ENCODE measurements at regions not wholly inside any gene's neighbourhood (a gene's known extent, or its start where the extent isn't known, plus 50 kb on each side); places are given as distances from the start of the nearest gene placed in this dataset.

DNA sequence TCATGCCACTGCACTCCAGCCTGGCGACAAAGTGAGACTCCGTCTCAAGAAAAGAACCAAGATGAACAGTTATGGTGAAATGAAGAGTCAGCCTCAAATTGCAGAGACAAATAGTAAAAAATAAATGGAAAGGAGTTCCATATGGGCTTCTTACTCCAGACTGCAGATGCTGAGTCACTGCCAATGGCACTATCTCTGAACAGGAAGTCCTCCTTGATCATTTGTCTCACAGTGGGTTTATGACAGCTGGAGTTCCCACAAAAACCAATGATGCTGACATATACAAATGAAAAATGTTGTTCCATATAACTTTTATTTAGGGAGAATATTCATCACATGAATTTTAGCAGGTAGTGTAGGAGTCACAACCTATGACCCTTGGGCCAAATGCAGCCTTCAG lies 631.6 kb downstream of the PCDH18 start:
- Histone ChIP-seq H3K4me1 (no peaks in the 10 kb centered on the region), H3K4me3 (no peak overlapping the region), H3K27ac (no peak overlapping the region), H3K9me3 (no peaks in the 10 kb centered on the region), H3K36me3 (no peaks in the 10 kb centered on the region), H3K27me3 (no peaks in the 10 kb centered on the region)
- TF ChIP-seq, protein P1, sequence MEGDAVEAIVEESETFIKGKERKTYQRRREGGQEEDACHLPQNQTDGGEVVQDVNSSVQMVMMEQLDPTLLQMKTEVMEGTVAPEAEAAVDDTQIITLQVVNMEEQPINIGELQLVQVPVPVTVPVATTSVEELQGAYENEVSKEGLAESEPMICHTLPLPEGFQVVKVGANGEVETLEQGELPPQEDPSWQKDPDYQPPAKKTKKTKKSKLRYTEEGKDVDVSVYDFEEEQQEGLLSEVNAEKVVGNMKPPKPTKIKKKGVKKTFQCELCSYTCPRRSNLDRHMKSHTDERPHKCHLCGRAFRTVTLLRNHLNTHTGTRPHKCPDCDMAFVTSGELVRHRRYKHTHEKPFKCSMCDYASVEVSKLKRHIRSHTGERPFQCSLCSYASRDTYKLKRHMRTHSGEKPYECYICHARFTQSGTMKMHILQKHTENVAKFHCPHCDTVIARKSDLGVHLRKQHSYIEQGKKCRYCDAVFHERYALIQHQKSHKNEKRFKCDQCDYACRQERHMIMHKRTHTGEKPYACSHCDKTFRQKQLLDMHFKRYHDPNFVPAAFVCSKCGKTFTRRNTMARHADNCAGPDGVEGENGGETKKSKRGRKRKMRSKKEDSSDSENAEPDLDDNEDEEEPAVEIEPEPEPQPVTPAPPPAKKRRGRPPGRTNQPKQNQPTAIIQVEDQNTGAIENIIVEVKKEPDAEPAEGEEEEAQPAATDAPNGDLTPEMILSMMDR (IDR thresholded peaks at IDR 0.05), result no peak
- TF ChIP-seq POLR2A (IDR thresholded peaks at IDR 0.05), result no peak
- TF ChIP-seq EP300 (IDR thresholded peaks at IDR 0.05), result no peak
- TF ChIP-seq POLR2AphosphoS5 (IDR thresholded peaks at IDR 0.05), result no peak
- intact Hi-C loops (cut with DNase I), result no loop called here
- WGBS, 2 donors, result 95 to 96% methylated on average over 2 of the region's 2 CpGs
- no peak for DNase-seq

DNA sequence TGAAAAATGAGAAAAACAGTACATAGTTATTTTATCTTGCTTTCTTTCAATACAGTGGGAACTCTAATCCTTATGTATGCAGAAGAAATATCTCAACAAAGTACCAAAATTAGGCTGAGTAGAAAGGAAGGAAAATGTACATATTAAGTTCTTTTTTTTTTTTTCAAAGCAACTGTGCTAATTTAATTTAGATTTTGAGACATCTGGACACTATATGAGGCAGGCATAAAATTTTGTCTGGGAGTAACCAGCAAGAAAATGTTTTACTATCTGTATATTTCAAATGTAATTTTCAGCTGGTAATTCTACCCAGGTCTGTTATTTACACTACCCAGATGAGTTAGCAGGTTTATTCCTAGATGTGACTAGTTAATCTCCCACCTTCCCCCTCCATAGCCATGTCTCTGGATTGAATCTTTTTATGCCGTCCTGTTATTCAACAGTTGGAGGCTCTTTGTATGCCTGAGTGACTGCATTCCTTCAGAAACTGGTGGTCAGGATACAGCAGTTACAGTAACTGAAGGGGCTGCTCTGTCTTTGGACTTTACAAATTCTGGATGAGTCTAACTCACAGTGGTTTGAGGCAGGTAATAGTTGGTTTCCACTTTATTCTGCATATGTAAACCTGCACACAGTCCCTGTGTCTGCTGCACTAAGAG lies 633.6 kb downstream of the PCDH18 start:
- H3K4me3 ChIP-seq, result no peak overlapping the region
- TF ChIP-seq, protein P1 (IDR thresholded peaks at IDR 0.05), result no peak
- TF ChIP-seq POLR2AphosphoS5 (IDR thresholded peaks at IDR 0.05), result no peak
- no peak for TF ChIP-seq POLR2A (IDR thresholded peaks at IDR 0.05)
- no peak for TF ChIP-seq EP300 (IDR thresholded peaks at IDR 0.05)
- no peaks in the 10 kb centered on the region for H3K4me1 ChIP-seq
- H3K36me3 ChIP-seq, result no peaks in the 10 kb centered on the region
- WGBS, 2 donors, result 49 to 62% methylated on average over 1 of the region's 1 CpG
- intact Hi-C loops (cut with DNase I), result no loop called here
- no peak for DNase-seq
- H3K27me3 ChIP-seq, result no peaks in the 10 kb centered on the region
- H3K27ac ChIP-seq, result no peak overlapping the region
- H3K9me3 ChIP-seq, result no peaks in the 10 kb centered on the region

DNA sequence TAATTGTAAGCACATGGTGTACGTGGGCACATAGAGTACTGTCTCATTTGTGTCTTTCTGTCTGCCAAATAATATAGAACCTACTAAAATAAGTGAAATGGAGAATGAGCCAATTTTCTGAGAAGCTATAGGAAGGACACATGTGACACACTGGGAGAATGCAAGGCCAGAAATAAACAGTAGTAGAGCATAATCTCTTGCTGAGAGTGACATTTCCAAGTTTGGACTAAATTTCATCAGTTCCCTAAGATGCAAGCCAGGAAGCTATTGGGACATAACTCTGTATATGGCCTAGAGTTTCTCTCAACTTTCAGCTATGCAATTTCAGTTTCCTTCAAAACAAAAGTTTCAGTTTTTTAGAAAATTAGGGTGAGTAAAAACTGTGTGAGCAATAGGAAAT lies 638.7 kb downstream of the PCDH18 start:
- H3K4me3 ChIP-seq, result no peak overlapping the region
- WGBS, 2 donors, result 18 to 51% methylated on average over 1 of the region's 1 CpG
- no peak for DNase-seq
- H3K27me3 ChIP-seq, result no peaks in the 10 kb centered on the region
- no peak overlapping the region for H3K27ac ChIP-seq
- no peaks in the 10 kb centered on the region for H3K4me1 ChIP-seq
- no peaks in the 10 kb centered on the region for H3K36me3 ChIP-seq
- H3K9me3 ChIP-seq, result no peaks in the 10 kb centered on the region
- TF ChIP-seq, protein P1 (IDR thresholded peaks at IDR 0.05), result no peak
- no peak for TF ChIP-seq POLR2A (IDR thresholded peaks at IDR 0.05)
- no peak for TF ChIP-seq POLR2AphosphoS5 (IDR thresholded peaks at IDR 0.05)
- TF ChIP-seq EP300 (IDR thresholded peaks at IDR 0.05), result no peak
- intact Hi-C loops (cut with DNase I), result no loop called here

DNA sequence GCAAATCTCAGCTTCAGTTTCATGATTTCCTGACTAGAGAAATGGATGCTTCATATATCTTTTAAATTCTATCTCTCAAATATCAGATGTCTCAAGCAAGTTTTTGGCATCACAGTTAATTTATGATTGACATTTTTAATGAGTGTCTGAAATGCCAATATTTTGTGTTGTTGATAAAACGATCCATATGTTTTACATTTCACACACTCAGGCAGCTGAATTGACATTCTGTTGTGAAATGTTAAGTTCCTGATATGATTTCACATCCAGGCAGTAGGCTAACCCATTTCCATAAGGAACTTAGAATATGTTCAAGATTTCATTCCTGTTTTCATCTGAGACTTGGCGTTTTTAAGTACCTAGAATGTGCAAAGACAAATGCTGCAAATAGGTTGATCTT lies 650.6 kb downstream of the PCDH18 start:
- H3K4me1 ChIP-seq, result no peaks in the 10 kb centered on the region
- intact Hi-C loops (cut with DNase I), result no loop called here
- WGBS, 2 donors, result 59 to 79% methylated on average over 2 of the region's 2 CpGs
- DNase-seq, result no peak
- no peaks in the 10 kb centered on the region for H3K27me3 ChIP-seq
- TF ChIP-seq POLR2A (IDR thresholded peaks at IDR 0.05), result no peak
- TF ChIP-seq POLR2AphosphoS5 (IDR thresholded peaks at IDR 0.05), result no peak
- TF ChIP-seq, protein P1 (IDR thresholded peaks at IDR 0.05), result no peak
- TF ChIP-seq EP300 (IDR thresholded peaks at IDR 0.05), result no peak
- no peaks in the 10 kb centered on the region for H3K36me3 ChIP-seq
- no peaks in the 10 kb centered on the region for H3K9me3 ChIP-seq
- H3K27ac ChIP-seq, result no peak overlapping the region
- H3K4me3 ChIP-seq, result no peak overlapping the region

DNA sequence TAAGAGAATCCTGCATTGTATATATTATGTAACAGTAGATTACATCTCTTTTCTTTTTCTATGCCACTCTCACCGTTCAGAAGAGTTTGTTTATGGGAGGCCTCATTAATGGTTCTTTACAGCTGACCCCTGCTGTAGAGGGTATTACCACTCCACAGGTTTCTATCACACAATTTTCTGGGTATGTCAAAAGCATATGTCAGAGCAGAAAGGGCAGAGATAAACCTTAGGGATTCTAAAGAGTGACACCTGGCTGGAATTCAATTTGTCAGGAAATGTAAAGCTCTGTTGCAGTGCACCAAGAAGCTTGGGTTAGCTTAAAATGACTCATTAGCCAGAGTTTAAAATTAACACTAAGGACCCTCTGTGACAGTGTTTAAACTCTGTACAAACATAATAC lies 658.7 kb downstream of the PCDH18 start:
- H3K9me3 ChIP-seq, result no peaks in the 10 kb centered on the region
- no peak for DNase-seq
- intact Hi-C loops (cut with DNase I), result no loop called here
- H3K27ac ChIP-seq, result no peak overlapping the region
- 38 to 66% methylated on average over 1 of the region's 1 CpG for WGBS, 2 donors
- H3K36me3 ChIP-seq, result no peaks in the 10 kb centered on the region
- TF ChIP-seq POLR2AphosphoS5 (IDR thresholded peaks at IDR 0.05), result no peak
- no peaks in the 10 kb centered on the region for H3K4me1 ChIP-seq
- H3K27me3 ChIP-seq, result no peaks in the 10 kb centered on the region
- H3K4me3 ChIP-seq, result no peak overlapping the region
